Astrocyte of the hippocampus (primary cell): ENCODE measurements at regions not wholly inside any gene's neighbourhood (a gene's known extent, or its start where the extent isn't known, plus 50 kb on each side); places are given as distances from the start of the nearest gene placed in this dataset.
"Not testable (repeated sequence)": the region's sequence is repeated elsewhere in the genome, so short reads cannot be mapped to it uniquely, and the experiment has no call there.

Source experiments
- DNase-seq: peaks from one replicate; pipeline ENCODE4 v3.0.0; 2011; ENCODE audit warnings: low read depth, low spot score

- DNase-seq: no peak
Measured at GRCh38 chr16:35195864-35196216, 1736.4 kb downstream of the TP53TG3F start.

- DNase-seq: no peak
Measured at GRCh38 chr16:35196313-35196712, 1736.9 kb downstream of the TP53TG3F start.

DNA sequence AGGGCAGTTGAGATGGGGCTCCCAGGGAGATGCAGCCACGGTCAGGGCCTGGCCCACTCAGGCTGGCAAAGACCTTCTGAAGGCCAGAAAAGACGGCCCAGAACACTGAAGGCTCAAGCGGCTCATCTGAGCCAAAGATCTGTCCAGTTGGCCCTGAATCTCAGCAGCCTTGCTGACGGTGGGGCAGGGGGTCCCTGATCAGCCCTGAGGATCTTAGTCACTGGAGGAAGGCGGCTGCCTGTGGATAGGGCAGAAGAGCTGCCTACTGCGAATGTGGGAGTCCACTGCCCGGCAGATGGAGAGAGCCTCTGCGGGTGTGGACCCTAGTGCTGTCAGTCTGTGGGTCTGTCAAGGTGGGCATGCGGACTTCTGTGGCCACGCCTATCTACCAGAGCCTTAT is 1738.2 kb downstream of the TP53TG3F start:
- DNase-seq: no peak

GRCh38 chr16:35198223-35199199 is 1739.1 kb downstream of the TP53TG3F start:
- no peak for DNase-seq

GRCh38 chr16:35200662-35201061 is 1741.2 kb downstream of the TP53TG3F start:
- DNase-seq: no peak

DNA sequence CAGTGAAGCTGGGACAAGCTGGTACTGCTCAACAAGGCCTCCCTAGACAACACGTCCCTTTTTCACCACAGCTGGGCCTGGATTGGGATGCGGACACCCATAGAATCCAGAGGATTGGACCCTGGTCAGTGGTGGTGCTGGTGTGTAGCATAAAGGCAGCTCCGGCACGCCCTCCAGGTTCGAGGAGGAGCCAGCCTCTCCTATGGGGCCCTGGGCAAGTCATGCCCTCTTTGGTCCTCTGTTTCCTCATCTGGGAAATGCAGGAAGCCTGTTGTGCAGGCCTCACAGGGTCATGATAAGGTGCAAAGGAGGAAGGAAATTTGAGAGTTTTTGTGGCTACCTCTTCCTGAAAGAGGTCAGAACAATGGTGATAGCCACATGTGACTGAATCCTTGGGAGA is 1741.7 kb downstream of the TP53TG3F start:
- no peak for DNase-seq

DNA sequence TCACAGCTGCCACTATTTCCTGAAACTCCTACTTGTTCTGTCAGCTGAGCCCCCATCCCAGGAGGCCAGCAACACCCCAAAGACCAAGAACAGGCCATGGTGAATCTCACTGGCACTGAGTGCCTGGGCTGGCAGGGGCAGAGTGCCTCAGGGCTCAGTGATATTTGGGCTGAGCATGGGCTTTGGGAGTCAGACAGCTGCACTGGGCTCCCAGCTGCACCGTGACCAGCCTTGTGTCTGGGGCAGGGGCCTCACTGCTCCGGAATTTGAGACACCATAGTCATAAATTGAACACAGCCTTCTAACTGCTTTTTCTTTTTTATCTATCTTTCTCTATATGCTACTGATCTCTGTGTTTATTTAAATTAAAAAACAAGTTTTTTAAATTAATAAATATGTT is 1744.2 kb downstream of the TP53TG3F start:
- no peak for DNase-seq

GRCh38 chr16:35207059-35207999 is 1747.9 kb downstream of the TP53TG3F start:
- no peak for DNase-seq

DNA sequence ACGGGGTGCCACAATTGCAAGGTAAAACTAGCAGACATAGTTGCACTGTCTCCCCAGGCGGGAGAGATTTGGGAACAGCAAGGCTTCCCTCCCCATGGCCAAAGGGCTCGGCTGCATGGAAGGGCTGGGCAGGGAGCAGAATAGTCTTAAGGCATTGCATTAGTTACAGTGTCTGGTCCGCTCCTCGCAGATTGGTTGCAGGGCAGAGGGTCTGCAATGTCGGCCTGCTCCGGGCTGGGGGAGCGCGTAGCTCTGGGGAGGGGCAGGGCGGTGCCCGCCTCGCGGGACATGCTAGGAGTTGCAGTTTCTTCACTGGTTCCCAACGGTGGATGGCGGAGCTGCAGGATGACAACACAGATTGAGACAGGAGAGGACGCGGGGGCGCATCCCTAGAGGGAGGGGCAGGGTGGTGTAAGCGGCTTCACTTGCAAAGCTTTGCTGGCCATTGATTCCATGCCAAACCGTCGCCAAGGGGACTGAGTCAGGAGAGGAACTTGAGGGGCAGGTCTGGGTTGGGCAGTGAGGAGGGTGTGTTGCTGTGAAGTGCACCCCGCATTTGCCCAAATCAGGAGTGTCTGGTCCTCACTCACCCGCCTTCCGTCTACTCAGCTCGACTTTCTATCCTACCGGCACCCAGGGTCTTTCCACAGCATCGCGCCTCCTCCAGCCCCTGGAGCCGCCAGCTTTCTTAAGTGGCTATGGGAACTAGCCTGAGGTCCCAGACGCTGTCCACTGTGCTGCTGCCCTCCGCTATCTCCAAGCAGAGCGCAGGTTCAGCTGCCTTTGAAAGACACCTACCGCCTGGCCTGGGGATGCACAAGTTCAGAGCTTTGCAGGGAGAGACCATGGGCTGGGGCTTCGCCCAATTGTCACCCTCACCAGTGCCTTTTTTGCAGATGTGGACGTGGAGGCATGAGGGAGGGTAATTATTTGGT is 1748.9 kb downstream of the TP53TG3F start:
- DNase-seq: no peak

GRCh38 chr16:35210681-35211433 is 1751.4 kb downstream of the TP53TG3F start:
- no peak for DNase-seq

- DNase-seq: no peak
Measured at GRCh38 chr16:35214840-35215239, 1755.4 kb downstream of the TP53TG3F start.

DNA sequence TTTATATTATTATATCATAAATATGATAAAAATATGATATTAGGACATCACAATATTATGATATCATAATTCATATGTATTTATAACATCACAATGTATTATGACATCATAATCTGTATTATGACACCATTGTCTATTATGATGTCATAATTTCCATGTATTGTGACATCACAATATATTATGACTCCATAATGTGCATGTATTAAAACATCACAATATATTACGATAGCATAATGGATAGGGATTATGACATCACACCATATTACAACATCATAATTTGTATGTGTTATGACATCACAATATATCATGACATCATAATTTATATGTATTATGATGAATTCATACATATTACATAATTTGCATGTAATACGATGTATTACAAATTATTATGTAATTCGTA is 1755.9 kb downstream of the TP53TG3F start:
- no peak for DNase-seq

GRCh38 chr16:35216261-35216660 is 1756.8 kb downstream of the TP53TG3F start:
- DNase-seq: not testable (repeated sequence)

- DNase-seq: no peak
Measured at GRCh38 chr16:35221482-35222185, 1762.2 kb downstream of the TP53TG3F start.

DNA sequence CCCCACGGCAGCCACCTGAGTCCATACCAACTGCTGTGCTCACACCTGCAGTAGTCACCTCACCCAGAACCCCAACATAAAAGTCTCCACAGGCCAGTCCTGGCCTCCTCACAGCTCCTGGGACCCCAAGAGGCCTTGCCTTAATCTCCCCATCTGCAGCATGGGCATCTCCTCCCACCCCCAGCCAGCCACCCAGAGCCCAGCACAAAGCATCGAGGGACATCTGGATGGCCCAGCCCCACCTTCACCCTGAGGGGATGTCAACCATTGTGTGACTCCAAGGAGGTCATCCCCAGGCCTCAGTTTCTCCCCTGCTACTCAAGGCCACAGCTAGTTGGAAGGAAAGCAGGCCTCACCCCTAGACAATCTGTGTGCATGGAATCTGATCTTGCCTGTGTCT is 1775.3 kb downstream of the TP53TG3F start:
- DNase-seq: no peak

GRCh38 chr16:35239561-35239960 is 1780.1 kb downstream of the TP53TG3F start:
- no peak for DNase-seq

- no peak for DNase-seq
Measured at GRCh38 chr16:35249051-35249450, 1789.6 kb downstream of the TP53TG3F start.

- no peak for DNase-seq
Measured at GRCh38 chr16:35252356-35252936, 1793.0 kb downstream of the TP53TG3F start.

DNA sequence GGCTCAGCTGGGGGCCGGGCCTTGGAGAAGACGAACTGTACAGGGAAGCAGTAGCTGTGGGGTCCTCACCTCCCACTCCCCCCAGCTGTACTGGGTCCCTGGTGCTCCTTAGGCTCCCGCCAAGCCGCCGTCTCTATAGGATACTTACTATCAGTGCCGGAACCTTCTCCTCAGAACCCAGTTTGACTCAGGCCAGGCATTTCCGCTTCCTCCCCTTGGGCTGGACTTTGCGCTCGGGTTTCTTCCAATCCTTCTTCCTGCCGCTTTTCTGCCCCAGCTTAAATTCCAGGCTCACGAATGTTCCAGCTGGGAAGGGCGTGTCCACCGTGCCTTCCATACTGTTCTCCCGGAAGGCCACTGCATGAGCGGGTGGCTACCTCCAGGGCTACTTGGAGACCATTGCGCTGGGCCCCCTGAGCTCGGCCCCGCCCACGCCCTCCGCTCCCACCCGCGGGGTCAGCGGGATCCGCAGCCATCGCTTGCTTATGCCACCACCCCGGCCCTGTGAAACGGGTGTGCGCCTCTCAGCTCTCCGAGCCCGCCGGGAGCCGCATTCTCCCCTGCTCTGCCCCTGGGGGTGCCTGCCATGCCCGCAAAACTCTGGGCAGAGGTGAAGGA is 1795.9 kb downstream of the TP53TG3F start:
- DNase-seq: no peak
